Activated T-helper 1 cell treated with anti-CD3 and anti-CD28 coated beads, Interleukin-12 subunit alpha, Interleukin-12 subunit beta, Interleukin-2, Interleukin-4 antibody, amounts not matched to agents 30 ng/mL and 10 ng/mL and 1 ng/mL, durations not matched to agents 14 hours and 24 hours and 36 hours (primary cell): ENCODE measurements at regions not wholly inside any gene's neighbourhood (a gene's known extent, or its start where the extent isn't known, plus 50 kb on each side); places are given as distances from the start of the nearest gene placed in this dataset.

Source experiments
- DNase-seq: peaks from one replicate; pipeline ENCODE4 v3.0.0; 2021; ENCODE audit warnings: low spot score
- H3K27ac Mint-ChIP-seq: one replicate; pipeline ENCODE4 v1.8.0; 2021; ENCODE audit warnings: mild to moderate bottlenecking, mixed read lengths
- H3K27me3 Mint-ChIP-seq: one replicate; pipeline ENCODE4 v1.8.0; 2022; ENCODE audit warnings: mild to moderate bottlenecking, moderate library complexity, mixed read lengths; ENCODE audit not compliant: insufficient read depth
- H3K36me3 Mint-ChIP-seq: one replicate; pipeline ENCODE4 v1.8.0; 2021; ENCODE audit warnings: low read depth, mixed read lengths
- H3K4me1 Mint-ChIP-seq: one replicate; pipeline ENCODE4 v1.8.0; 2021; ENCODE audit warnings: low read depth, mixed read lengths
- H3K4me3 Mint-ChIP-seq: one replicate; pipeline ENCODE4 v1.8.0; 2021; ENCODE audit warnings: mild to moderate bottlenecking, moderate library complexity, mixed read lengths
- H3K9me3 Mint-ChIP-seq: one replicate; pipeline ENCODE4 v1.8.0; 2021; ENCODE audit warnings: mixed read lengths
- intact Hi-C: fragments of 100-400 bp; cut with micrococcal nuclease; formaldehyde crosslinking; loops from one replicate; pipeline ENCODE4 v1.15.1; 2024

GRCh38 chr10:124333931-124334330 is 84.8 kb downstream of the OAT start:
- no peak overlapping the region for H3K4me3 Mint-ChIP-seq
- H3K27ac Mint-ChIP-seq = no peak overlapping the region
- H3K9me3 Mint-ChIP-seq = peaks cover 8% of the 10 kb centered on the region
- DNase-seq = no peak
- intact Hi-C loops = no loop called here
- no peaks in the 10 kb centered on the region for H3K36me3 Mint-ChIP-seq
- peaks cover 7% of the 10 kb centered on the region for H3K4me1 Mint-ChIP-seq
- peaks cover 8% of the 10 kb centered on the region for H3K27me3 Mint-ChIP-seq

- peaks cover 8% of the 10 kb centered on the region for H3K9me3 Mint-ChIP-seq
- peaks cover 8% of the 10 kb centered on the region for H3K27me3 Mint-ChIP-seq
- H3K36me3 Mint-ChIP-seq = no peaks in the 10 kb centered on the region
- H3K27ac Mint-ChIP-seq = no peak overlapping the region
- intact Hi-C loops = no loop called here
- DNase-seq = no peak
- peaks cover 7% of the 10 kb centered on the region for H3K4me1 Mint-ChIP-seq
- no peak overlapping the region for H3K4me3 Mint-ChIP-seq
These were observed 86.3 kb downstream of the OAT start for GRCh38 chr10:124332426-124332825.

GRCh38 chr10:124329941-124330340 is 88.8 kb downstream of the OAT start:
- Mint-ChIP-seq H3K27ac (no peak overlapping the region), H3K9me3 (peaks cover 8% of the 10 kb centered on the region), H3K4me1 (peaks cover 7% of the 10 kb centered on the region), H3K36me3 (no peaks in the 10 kb centered on the region), H3K4me3 (no peak overlapping the region), H3K27me3 (peaks cover 8% of the 10 kb centered on the region)
- intact Hi-C loops = no loop called here
- DNase-seq = no peak

- H3K27ac Mint-ChIP-seq = no peak overlapping the region
- H3K4me1 Mint-ChIP-seq = peaks cover 7% of the 10 kb centered on the region
- peaks cover 4% of the 10 kb centered on the region for H3K27me3 Mint-ChIP-seq
- H3K36me3 Mint-ChIP-seq = no peaks in the 10 kb centered on the region
- H3K4me3 Mint-ChIP-seq = no peak overlapping the region
- peaks cover 8% of the 10 kb centered on the region for H3K9me3 Mint-ChIP-seq
- DNase-seq = no peak
- intact Hi-C loops = no loop called here
These were observed 89.4 kb downstream of the OAT start for GRCh38 chr10:124329362-124329761.

GRCh38 chr10:124328477-124329220 is 90.1 kb downstream of the OAT start:
- no peak overlapping the region for H3K27ac Mint-ChIP-seq
- H3K9me3 Mint-ChIP-seq = peaks cover 8% of the 10 kb centered on the region
- H3K36me3 Mint-ChIP-seq = no peaks in the 10 kb centered on the region
- H3K27me3 Mint-ChIP-seq = peaks cover 2% of the 10 kb centered on the region
- no peak for DNase-seq
- intact Hi-C loops = no loop called here
- H3K4me3 Mint-ChIP-seq = no peak overlapping the region
- peaks cover 7% of the 10 kb centered on the region for H3K4me1 Mint-ChIP-seq

GRCh38 chr10:124325998-124326636 is 92.6 kb downstream of the OAT start:
- Mint-ChIP-seq H3K36me3 (no peaks in the 10 kb centered on the region), H3K27ac (no peak overlapping the region), H3K4me1 (peaks cover 7% of the 10 kb centered on the region), H3K27me3 (no peaks in the 10 kb centered on the region), H3K4me3 (no peak overlapping the region), H3K9me3 (no peaks in the 10 kb centered on the region)
- no peak for DNase-seq
- intact Hi-C loops = no loop called here

DNA sequence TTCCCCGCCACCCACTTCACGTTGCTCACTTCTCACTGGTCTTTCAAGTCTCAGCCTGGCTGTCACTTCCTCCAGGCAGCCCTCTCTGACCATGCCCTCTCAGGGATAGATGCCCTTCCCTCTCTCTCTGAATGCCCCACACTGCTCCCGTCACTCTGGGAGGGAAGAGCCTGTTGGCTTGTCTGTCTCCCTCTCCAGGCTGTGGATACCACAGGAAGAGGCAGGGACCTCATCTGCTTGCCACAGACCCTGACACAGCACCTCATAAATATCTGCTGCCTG is 93.1 kb downstream of the OAT start:
- intact Hi-C loops = no loop called here
- H3K36me3 Mint-ChIP-seq = no peaks in the 10 kb centered on the region
- H3K27me3 Mint-ChIP-seq = no peaks in the 10 kb centered on the region
- DNase-seq = no peak
- H3K27ac Mint-ChIP-seq = no peak overlapping the region
- no peaks in the 10 kb centered on the region for H3K9me3 Mint-ChIP-seq
- H3K4me3 Mint-ChIP-seq = no peak overlapping the region
- peaks cover 6% of the 10 kb centered on the region for H3K4me1 Mint-ChIP-seq

- Mint-ChIP-seq H3K36me3 (no peaks in the 10 kb centered on the region), H3K9me3 (no peaks in the 10 kb centered on the region), H3K27me3 (no peaks in the 10 kb centered on the region), H3K4me1 (peaks cover under 1% of the 10 kb centered on the region), H3K4me3 (no peak overlapping the region), H3K27ac (no peak overlapping the region)
- no peak for DNase-seq
- intact Hi-C loops = no loop called here
These were observed 93.7 kb downstream of the OAT start for GRCh38 chr10:124324856-124325632.

GRCh38 chr10:124324451-124324850 is 94.3 kb downstream of the OAT start:
- intact Hi-C loops = no loop called here
- no peak overlapping the region for H3K4me3 Mint-ChIP-seq
- no peaks in the 10 kb centered on the region for H3K36me3 Mint-ChIP-seq
- no peaks in the 10 kb centered on the region for H3K4me1 Mint-ChIP-seq
- no peaks in the 10 kb centered on the region for H3K27me3 Mint-ChIP-seq
- no peaks in the 10 kb centered on the region for H3K9me3 Mint-ChIP-seq
- H3K27ac Mint-ChIP-seq = no peak overlapping the region
- DNase-seq = no peak

- no peaks in the 10 kb centered on the region for H3K27me3 Mint-ChIP-seq
- no peaks in the 10 kb centered on the region for H3K4me1 Mint-ChIP-seq
These were observed 94.9 kb downstream of the OAT start for GRCh38 chr10:124323806-124324205.

DNA sequence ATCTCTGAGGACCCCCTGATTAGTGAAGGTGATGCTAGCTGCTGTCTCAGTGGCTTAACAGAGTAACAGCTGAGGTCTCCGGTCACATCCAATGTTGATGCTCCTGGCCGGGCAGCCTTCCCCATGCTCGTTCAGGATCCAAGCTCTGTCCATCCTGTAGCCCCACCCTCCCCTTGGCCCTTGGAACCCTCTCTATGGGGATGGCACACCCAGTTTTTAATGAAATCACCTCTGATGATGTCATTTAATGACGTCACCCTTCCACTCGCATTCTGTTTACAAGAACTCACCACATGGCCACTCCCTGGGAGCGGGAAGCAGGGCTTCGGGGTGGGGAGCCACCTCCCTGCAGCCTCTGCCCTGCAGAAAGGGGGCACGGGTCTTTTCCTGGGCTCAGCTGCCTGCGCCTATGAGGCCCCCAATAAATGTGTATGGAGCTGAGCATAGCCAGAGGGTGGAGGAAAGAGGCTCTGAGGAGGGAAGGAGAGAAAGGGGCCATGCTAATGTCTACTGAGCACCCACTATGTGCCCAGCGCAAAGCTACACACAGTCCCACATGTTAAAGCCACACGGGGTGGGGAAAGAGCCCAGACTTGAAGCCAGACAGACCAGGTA is 95.5 kb downstream of the OAT start:
- no peaks in the 10 kb centered on the region for H3K4me1 Mint-ChIP-seq
- H3K27ac Mint-ChIP-seq = no peak overlapping the region
- H3K9me3 Mint-ChIP-seq = no peaks in the 10 kb centered on the region
- intact Hi-C loops = no loop called here
- no peaks in the 10 kb centered on the region for H3K36me3 Mint-ChIP-seq
- H3K4me3 Mint-ChIP-seq = no peak overlapping the region
- DNase-seq = no peak
- H3K27me3 Mint-ChIP-seq = no peaks in the 10 kb centered on the region

More at GRCh38 chr10:124323806-124324205, 94.9 kb downstream of the OAT start:
- intact Hi-C loops = no loop called here
- no peaks in the 10 kb centered on the region for H3K9me3 Mint-ChIP-seq
- no peaks in the 10 kb centered on the region for H3K36me3 Mint-ChIP-seq
- H3K4me3 Mint-ChIP-seq = no peak overlapping the region
- H3K27ac Mint-ChIP-seq = no peak overlapping the region
- no peak for DNase-seq

DNA sequence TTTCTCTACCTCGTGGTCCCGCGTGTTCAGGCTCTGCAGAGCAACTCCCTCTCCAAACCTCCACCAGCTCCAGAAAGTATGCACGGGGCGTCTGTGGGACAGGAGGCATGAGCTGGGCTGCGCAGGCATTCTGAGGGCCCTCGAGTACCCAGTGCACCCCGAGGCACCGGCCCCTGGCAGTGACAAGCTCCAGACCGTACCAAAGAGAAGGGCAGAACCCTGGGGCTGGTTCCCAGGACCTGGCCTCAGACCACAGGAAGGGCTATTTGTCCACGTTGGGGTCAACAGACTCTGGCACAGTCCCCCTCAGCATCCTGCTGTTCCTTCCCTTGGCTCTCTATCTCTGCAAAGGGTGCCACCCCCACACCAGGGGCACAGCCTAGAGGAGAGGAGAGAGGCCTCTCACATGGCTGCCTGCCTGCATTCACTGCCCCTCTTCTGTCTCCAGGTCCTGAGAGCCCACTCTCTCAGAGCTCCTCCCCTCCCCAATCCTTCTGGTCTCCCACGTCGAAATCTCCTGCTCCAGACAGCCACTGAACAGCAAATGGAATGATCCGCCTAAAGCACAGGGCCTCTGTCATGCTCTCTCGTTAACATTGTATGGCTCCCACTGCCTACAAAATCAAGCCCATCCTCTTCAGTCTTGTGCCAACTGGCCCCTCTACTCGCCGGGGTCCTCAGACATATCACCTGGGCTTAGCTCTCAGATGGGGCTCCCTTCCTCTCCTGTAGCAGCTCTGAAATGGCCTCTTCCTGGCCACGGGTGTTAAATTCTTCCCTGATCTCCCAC is 96.3 kb downstream of the OAT start:
- no peaks in the 10 kb centered on the region for H3K36me3 Mint-ChIP-seq
- H3K9me3 Mint-ChIP-seq = no peaks in the 10 kb centered on the region
- no peaks in the 10 kb centered on the region for H3K27me3 Mint-ChIP-seq
- no peak overlapping the region for H3K27ac Mint-ChIP-seq
- no peaks in the 10 kb centered on the region for H3K4me1 Mint-ChIP-seq
- DNase-seq = no peak
- H3K4me3 Mint-ChIP-seq = no peak overlapping the region
- intact Hi-C loops = no loop called here
